HG03135 (cell line): ENCODE measurements at regions not wholly inside any gene's neighbourhood (a gene's known extent, or its start where the extent isn't known, plus 50 kb on each side); places are given as distances from the start of the nearest gene placed in this dataset.

Experiments
- ATAC-seq: cut with Tn5 transposase; IDR thresholded peaks from one replicate; pipeline ENCODE4 v1.9.1; 2021; ENCODE audit warnings: mild to moderate bottlenecking, moderate library complexity; ENCODE audit not compliant: unreplicated experiment

GRCh38 chr10:128485701-128486235 lies 359.5 kb upstream of the MKI67 start:
- no peak for ATAC-seq

GRCh38 chr10:128487517-128487916 lies 361.3 kb upstream of the MKI67 start:
- ATAC-seq = no peak

GRCh38 chr10:128489324-128490247 lies 363.4 kb upstream of the MKI67 start:
- ATAC-seq = no peak

GRCh38 chr10:128491686-128492085 lies 365.5 kb upstream of the MKI67 start:
- ATAC-seq = no peak

GRCh38 chr10:128493811-128494210 lies 367.6 kb upstream of the MKI67 start:
- ATAC-seq = no peak

- no peak for ATAC-seq
These were observed 368.4 kb upstream of the MKI67 start for GRCh38 chr10:128494665-128495064.

GRCh38 chr10:128497660-128498377 lies 371.6 kb upstream of the MKI67 start:
- ATAC-seq = no peak

GRCh38 chr10:128498378-128498730 lies 372.1 kb upstream of the MKI67 start:
- no peak for ATAC-seq

- ATAC-seq = no peak
These were observed 372.5 kb upstream of the MKI67 start for GRCh38 chr10:128498746-128499145.

- no peak for ATAC-seq
These were observed 373.3 kb upstream of the MKI67 start for GRCh38 chr10:128499486-128499885.

GRCh38 chr10:128499956-128500355 lies 373.7 kb upstream of the MKI67 start:
- ATAC-seq = no peak

- ATAC-seq = no peak
These were observed 374.4 kb upstream of the MKI67 start for GRCh38 chr10:128500642-128501041.

GRCh38 chr10:128505346-128505745 lies 379.1 kb upstream of the MKI67 start:
- no peak for ATAC-seq

- ATAC-seq = no peak
These were observed 380.2 kb upstream of the MKI67 start for GRCh38 chr10:128506423-128506822.

GRCh38 chr10:128507066-128507465 lies 380.8 kb upstream of the MKI67 start:
- no peak for ATAC-seq

- no peak for ATAC-seq
These were observed 385.1 kb upstream of the MKI67 start for GRCh38 chr10:128511284-128511683.

GRCh38 chr10:128512767-128513166 lies 386.5 kb upstream of the MKI67 start:
- ATAC-seq = no peak

- ATAC-seq = no peak
These were observed 388.3 kb upstream of the MKI67 start for GRCh38 chr10:128514536-128514935.

GRCh38 chr10:128516180-128516579 lies 390.0 kb upstream of the MKI67 start:
- ATAC-seq = no peak

GRCh38 chr10:128517167-128517566 lies 390.9 kb upstream of the MKI67 start:
- no peak for ATAC-seq

GRCh38 chr10:128518000-128518399 lies 391.8 kb upstream of the MKI67 start:
- no peak for ATAC-seq

- ATAC-seq = no peak
These were observed 393.4 kb upstream of the MKI67 start for GRCh38 chr10:128519581-128519980.
